Mucosa of descending colon (tissue), 3 donors: ENCODE measurements at regions not wholly inside any gene's neighbourhood (a gene's known extent, or its start where the extent isn't known, plus 50 kb on each side); places are given as distances from the start of the nearest gene placed in this dataset.

Experiments
- ATAC-seq: fragments of 200-7000 bp; cut with Tn5 transposase; one replicate; pipeline ENCODE4 v1.9.1; 2020; ENCODE audit warnings: mild to moderate bottlenecking, moderate library complexity
- DNase-seq, 3 donors: peaks; one replicate each; pipeline ENCODE4 v3.0.0-alpha.2; 2020
- H3K36me3 ChIP-seq: fragments of 200-600 bp; one replicate; pipeline ENCODE4 v1.8.0; 2021; ENCODE audit warnings: low read depth, mild to moderate bottlenecking
- H3K4me1 ChIP-seq: fragments of 200-600 bp; one replicate; pipeline ENCODE4 v1.8.0; 2021; ENCODE audit warnings: low read depth, mild to moderate bottlenecking
- H3K4me3 ChIP-seq: fragments of 200-600 bp; one replicate; pipeline ENCODE4 v1.8.0; 2021; ENCODE audit warnings: mild to moderate bottlenecking
- H3K9me3 ChIP-seq: fragments of 200-600 bp; one replicate; pipeline ENCODE4 v1.8.0; 2021; ENCODE audit warnings: mild to moderate bottlenecking
- intact Hi-C, 2 donors: fragments of 100-400 bp; cut with DNase I in 1 of 2; cut with micrococcal nuclease in 1 of 2; formaldehyde crosslinking; loops; one replicate each; pipeline versions ENCODE4 v1.11.0 to v1.11.1; 2022; cut with DNase I, micrococcal nuclease
- TF ChIP-seq, protein P1 (sequence below): fragments of 200-600 bp; IDR thresholded peaks from one replicate; pipeline ENCODE4 v1.8.0; 2022; ENCODE audit warnings: antibody characterized with exemption, mild to moderate bottlenecking
- donor health status: DM: no; HTN: no; CAD: no; lungs with moderate emphysema.
- donor health status: DM: no; HTN: no; CAD: no.
- donor health status: DM: no; HTN: yes; CAD: no.

DNA sequence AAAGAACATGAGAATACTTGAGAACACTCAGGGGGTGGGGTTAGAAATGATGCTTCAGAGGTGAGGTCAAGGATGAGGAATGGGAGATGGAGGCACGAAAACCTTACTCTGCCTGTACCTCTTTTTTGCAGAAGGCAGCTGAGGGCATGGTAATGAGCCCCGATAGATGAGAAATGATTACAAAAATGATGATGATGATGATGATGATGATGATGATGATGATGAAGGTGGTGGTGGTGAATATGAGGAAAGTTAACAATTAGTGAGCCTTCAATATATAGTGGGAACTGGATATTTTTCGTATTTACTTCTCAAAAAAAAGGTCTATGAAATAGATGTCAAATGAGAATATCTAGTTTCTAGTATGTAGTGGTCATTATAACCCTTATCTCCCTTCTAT, 584.3 kb downstream of the EPHA4 start:
- DNase-seq (no peak), ATAC-seq (no peak)
- intact Hi-C loops: no loop called here
- no peaks in the 10 kb centered on the region for H3K9me3 ChIP-seq
- TF ChIP-seq, protein P1, sequence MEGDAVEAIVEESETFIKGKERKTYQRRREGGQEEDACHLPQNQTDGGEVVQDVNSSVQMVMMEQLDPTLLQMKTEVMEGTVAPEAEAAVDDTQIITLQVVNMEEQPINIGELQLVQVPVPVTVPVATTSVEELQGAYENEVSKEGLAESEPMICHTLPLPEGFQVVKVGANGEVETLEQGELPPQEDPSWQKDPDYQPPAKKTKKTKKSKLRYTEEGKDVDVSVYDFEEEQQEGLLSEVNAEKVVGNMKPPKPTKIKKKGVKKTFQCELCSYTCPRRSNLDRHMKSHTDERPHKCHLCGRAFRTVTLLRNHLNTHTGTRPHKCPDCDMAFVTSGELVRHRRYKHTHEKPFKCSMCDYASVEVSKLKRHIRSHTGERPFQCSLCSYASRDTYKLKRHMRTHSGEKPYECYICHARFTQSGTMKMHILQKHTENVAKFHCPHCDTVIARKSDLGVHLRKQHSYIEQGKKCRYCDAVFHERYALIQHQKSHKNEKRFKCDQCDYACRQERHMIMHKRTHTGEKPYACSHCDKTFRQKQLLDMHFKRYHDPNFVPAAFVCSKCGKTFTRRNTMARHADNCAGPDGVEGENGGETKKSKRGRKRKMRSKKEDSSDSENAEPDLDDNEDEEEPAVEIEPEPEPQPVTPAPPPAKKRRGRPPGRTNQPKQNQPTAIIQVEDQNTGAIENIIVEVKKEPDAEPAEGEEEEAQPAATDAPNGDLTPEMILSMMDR: no peak
- no peaks in the 10 kb centered on the region for H3K4me1 ChIP-seq
- H3K36me3 ChIP-seq: no peaks in the 10 kb centered on the region
- no peak overlapping the region for H3K4me3 ChIP-seq

DNA sequence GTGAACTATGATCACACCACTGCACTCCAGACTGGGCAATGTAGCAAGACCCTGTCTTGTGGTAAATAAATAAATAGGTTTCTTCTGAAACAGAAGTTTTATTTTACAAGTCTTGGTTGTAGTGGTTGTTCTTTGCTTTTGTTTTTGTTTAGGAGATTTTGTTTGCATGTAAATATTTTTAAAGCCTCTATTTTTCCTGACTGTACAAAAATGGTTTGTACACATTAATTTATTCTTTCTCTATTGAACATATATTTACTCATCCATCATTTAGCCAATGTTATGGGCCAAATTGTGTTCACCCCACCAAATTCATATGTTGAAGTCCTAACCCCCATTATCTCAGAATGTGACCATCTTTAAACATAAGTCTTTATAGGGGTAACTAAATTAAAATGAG, 580.1 kb downstream of the EPHA4 start:
- TF ChIP-seq, protein P1: no peak
- Histone ChIP-seq H3K4me1 (no peaks in the 10 kb centered on the region), H3K36me3 (no peaks in the 10 kb centered on the region), H3K9me3 (no peaks in the 10 kb centered on the region), H3K4me3 (no peak overlapping the region)
- ATAC-seq (no peak), DNase-seq (no peak)
- intact Hi-C loops: no loop called here

DNA sequence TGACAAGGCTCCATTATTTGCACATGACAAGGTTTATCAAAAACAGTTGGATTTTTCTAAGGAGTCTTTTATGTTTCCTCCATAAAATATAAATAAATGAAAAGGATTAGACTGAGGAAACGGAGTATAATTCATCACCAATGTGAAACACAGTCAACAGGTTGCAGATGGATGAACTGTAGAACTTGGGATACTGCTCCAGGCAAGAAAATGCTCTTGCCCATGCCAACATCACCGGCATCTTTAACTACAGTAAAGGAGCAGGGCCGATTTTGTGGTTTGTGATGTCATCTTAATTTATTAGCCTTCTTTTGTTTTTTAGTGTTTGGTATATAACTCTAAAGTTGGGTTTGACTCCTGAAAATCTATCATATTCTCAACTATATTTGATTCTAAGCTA, 577.3 kb downstream of the EPHA4 start:
- no peak for ATAC-seq
- no peaks in the 10 kb centered on the region for H3K4me1 ChIP-seq
- H3K9me3 ChIP-seq: no peaks in the 10 kb centered on the region
- no peaks in the 10 kb centered on the region for H3K36me3 ChIP-seq
- TF ChIP-seq, protein P1: no peak
- no peak overlapping the region for H3K4me3 ChIP-seq
- no peak for DNase-seq
- intact Hi-C loops: no loop called here

DNA sequence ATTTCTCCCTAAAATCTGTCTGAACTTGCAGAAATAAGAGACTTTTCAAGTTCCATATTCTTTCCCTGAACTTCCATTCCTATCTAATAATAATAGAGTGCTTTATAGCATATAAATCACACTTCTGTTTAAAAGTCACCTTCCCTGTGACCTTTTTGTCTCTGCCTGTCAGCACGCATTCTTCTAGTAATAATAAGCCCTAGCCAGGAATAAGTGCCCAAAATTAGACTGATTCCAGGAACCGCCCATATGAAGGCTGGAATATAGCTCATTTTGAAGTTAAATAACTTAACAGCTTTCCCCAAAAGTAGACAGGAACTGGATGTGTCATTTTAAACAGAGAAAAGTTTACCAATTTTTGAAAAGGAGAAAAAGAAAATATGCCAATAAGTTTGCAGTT, 576.5 kb downstream of the EPHA4 start:
- DNase-seq (no peak), ATAC-seq (no peak)
- intact Hi-C loops: no loop called here
- no peak overlapping the region for H3K4me3 ChIP-seq
- TF ChIP-seq, protein P1: no peak
- no peaks in the 10 kb centered on the region for H3K9me3 ChIP-seq
- H3K36me3 ChIP-seq: no peaks in the 10 kb centered on the region
- H3K4me1 ChIP-seq: no peaks in the 10 kb centered on the region

DNA sequence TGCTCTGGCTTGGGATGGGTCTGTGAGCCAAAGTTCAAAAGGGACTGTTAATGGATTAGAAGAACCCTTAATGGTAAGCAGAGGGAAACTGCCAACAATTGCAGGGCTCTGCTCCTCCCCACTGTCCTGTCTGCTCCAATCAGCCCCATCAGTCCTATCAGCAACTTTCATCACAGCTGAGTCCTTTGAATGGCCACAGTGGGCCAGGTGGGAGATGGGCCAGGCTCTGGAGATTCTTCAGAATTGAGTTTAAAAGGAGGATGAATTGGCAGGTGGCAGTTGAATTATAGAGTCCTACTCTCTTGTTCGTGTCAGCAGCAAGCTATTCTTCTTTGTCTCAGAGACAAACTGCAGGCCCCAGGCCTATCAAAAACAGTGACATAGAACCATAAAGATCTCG, 573.9 kb downstream of the EPHA4 start:
- ATAC-seq (no peak), DNase-seq (no peak)
- Histone ChIP-seq H3K9me3 (no peaks in the 10 kb centered on the region), H3K4me3 (no peak overlapping the region), H3K4me1 (no peaks in the 10 kb centered on the region), H3K36me3 (no peaks in the 10 kb centered on the region)
- TF ChIP-seq, protein P1: no peak
- intact Hi-C loops: no loop called here

DNA sequence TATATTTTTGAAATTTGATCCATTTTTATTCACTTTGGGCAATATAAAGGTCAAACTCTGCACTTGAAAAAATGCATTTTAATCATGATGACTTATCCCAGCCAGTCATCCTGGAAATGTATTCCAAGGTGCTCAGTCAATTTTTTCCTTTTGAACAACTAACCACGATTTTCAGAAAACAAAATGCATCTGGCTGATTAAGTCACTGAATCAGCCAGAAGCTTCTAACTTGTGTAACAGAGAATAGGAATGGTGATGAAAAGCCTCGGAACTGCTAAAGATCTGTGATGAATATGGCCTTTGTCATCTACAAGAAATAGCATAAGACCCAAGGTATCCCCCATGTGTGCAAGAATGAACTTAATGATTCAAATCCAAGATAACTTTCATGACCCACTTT, 572.7 kb downstream of the EPHA4 start:
- H3K36me3 ChIP-seq: no peaks in the 10 kb centered on the region
- TF ChIP-seq, protein P1: no peak
- H3K4me1 ChIP-seq: no peaks in the 10 kb centered on the region
- intact Hi-C loops: no loop called here
- no peak overlapping the region for H3K4me3 ChIP-seq
- H3K9me3 ChIP-seq: no peaks in the 10 kb centered on the region
- ATAC-seq (no peak), DNase-seq (no peak)
